ENCODE measurements at regions not wholly inside any gene's neighbourhood (a gene's known extent, or its start where the extent isn't known, plus 50 kb on each side); places are given as distances from the start of the nearest gene placed in this dataset.
"Not testable (repeated sequence)": the region's sequence is repeated elsewhere in the genome, so short reads cannot be mapped to it uniquely, and the experiment has no call there.

DNA sequence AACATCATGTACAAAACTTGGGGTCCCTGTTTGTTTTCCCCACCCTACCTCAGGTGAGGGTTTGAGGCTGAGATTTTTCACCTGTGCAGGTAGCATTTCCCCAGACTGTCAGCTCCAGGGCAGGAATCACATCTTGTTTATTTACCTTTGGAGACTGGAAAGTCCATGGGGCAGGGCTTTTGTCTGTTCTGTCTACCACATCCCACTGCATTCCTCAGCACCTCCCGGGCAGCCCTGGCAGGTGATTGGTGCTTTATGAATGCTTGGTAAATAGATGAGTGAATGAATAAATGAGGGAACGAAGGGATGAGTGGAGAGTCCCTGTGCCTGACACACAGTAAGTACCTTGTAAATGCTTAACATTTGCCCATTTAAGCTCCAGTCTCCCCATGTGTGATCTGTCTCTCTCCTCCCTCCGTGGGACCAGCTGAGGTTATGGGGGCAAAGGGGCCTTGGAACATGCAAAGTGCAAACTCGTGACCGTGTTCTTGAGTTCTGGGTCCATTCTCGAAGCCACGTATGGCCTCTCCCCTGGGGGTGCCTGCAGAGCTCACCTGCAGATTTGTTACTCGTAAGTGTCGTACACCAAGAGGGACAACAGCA, 69.7 kb upstream of the PMEPA1 start:
- no peak overlapping the region for H3K27ac ChIP-seq (ENCODE audit: low read depth, low read length)
- H3K4me1 ChIP-seq (ENCODE audit: control insufficient read depth in 1 of 2, insufficient read depth in 2 of 2, low read length in 2 of 2): no peaks in the 10 kb centered on the region
- no peak overlapping the region for H3K4me3 ChIP-seq (ENCODE audit: low read depth in 1 of 2, low read length in 2 of 2)
- H3K9me3 ChIP-seq (ENCODE audit: control insufficient read depth in 1 of 2, low read length in 2 of 2): no peaks in the 10 kb centered on the region
- peaks cover 4 to 7% of the 10 kb centered on the region in 2 donors for H3K27me3 ChIP-seq (ENCODE audit: control insufficient read depth in 1 of 2, insufficient read depth in 2 of 2, low read length in 2 of 2)
- H3K36me3 ChIP-seq (ENCODE audit: control insufficient read depth in 1 of 2, insufficient read depth in 2 of 2, low read length in 2 of 2): no peaks in the 10 kb centered on the region
- no peak overlapping the region for H3K9ac ChIP-seq (ENCODE audit: low read depth in 1 of 2, low read length in 2 of 2)

DNA sequence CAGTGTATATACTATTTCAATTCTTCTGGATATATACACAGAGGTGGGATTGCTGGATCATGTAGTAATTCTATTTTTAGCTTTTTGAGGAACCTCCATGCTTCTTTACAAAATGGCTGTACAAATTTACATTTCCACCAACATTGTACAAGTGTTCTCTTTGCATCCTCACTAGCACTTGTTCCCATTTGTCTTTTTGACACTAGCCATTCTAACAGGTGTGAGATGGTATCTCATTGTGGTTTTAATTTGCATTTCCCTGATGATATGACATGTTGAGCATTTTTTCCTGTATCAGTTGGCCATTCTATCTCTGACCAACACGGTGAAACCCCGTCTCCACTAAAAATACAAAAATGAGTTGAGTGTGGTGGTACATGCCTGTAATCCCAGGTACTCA, 68.1 kb upstream of the PMEPA1 start:
- Histone ChIP-seq H3K9me3 (ENCODE audit: control insufficient read depth in 1 of 2, low read length in 2 of 2) (no peaks in the 10 kb centered on the region), H3K27me3 (ENCODE audit: control insufficient read depth in 1 of 2, insufficient read depth in 2 of 2, low read length in 2 of 2) (peaks cover 4 to 5% of the 10 kb centered on the region in 2 donors), H3K9ac (ENCODE audit: low read depth in 1 of 2, low read length in 2 of 2) (no peak overlapping the region), H3K36me3 (ENCODE audit: control insufficient read depth in 1 of 2, insufficient read depth in 2 of 2, low read length in 2 of 2) (no peaks in the 10 kb centered on the region), H3K4me3 (ENCODE audit: low read depth in 1 of 2, low read length in 2 of 2) (no peak overlapping the region), H3K27ac (ENCODE audit: low read depth, low read length) (no peak overlapping the region), H3K4me1 (ENCODE audit: control insufficient read depth in 1 of 2, insufficient read depth in 2 of 2, low read length in 2 of 2) (no peaks in the 10 kb centered on the region)

DNA sequence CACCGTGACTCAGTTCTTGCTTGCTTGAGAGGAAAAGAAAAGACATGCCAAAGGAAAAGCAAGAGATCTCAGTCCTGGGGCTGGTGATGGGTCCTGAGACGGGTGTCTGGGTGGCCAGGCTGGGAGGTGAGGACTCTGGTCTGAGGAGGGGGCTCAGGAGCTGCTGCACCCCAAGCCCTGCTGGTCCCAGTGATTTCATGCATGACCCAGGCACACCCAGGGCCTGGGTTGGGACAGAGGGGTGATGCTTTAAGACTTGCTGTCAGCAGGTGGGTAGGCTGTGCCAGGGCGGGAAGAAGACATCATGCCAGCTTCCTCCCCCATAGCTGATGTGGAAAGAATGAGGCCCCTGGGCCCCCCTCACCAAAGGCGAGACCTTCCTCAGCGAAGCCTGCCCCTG, 65.1 kb upstream of the PMEPA1 start:
- Histone ChIP-seq H3K27ac (ENCODE audit: low read depth, low read length) (no peak overlapping the region), H3K27me3 (ENCODE audit: control insufficient read depth in 1 of 2, insufficient read depth in 2 of 2, low read length in 2 of 2) (peaks cover 4% of the 10 kb centered on the region in 2 donors), H3K36me3 (ENCODE audit: control insufficient read depth in 1 of 2, insufficient read depth in 2 of 2, low read length in 2 of 2) (no peaks in the 10 kb centered on the region), H3K4me1 (ENCODE audit: control insufficient read depth in 1 of 2, insufficient read depth in 2 of 2, low read length in 2 of 2) (no peaks in the 10 kb centered on the region), H3K9me3 (ENCODE audit: control insufficient read depth in 1 of 2, low read length in 2 of 2) (no peaks in the 10 kb centered on the region), H3K9ac (ENCODE audit: low read depth in 1 of 2, low read length in 2 of 2) (no peak overlapping the region), H3K4me3 (ENCODE audit: low read depth in 1 of 2, low read length in 2 of 2) (no peak overlapping the region)

DNA sequence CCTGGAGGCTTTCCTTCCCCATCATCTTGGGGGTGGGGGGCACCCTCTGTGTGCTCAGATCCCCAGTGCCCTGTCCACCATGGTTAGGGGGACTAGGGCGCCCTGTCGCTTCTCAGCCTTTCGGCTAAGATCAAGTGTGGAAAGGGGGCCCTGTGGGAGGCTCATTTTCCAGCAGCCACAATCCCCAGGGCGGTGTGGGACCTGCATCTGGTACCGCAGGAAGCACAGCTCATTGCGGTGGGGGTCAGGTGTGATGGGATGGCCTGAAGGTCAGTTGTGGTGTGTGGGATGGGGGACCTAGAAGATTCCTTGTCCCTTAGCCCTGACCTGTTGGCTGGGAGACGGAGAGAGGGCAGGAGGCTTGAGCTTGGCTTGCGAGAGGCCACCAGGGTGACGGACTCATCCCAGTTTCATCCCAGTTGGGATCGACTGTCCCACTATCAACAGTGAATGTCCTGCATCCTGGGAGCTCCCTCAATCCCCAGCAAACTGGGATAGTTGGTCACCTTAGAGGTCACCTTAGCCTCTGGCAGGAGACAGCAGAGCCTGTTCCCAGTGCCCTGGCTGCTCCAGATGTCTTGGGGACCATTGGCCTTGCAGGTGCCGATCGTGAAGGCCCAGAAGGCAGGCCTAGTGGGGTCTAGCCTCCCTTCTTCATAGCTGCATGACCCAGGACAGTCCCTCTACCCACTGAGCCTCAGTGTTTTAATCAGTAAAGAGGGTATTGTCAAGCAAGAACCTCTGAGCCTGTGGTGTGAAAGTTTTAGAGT, 64.5 kb upstream of the PMEPA1 start:
- Histone ChIP-seq H3K4me1 (ENCODE audit: control insufficient read depth in 1 of 2, insufficient read depth in 2 of 2, low read length in 2 of 2) (no peaks in the 10 kb centered on the region), H3K27ac (ENCODE audit: low read depth, low read length) (no peak overlapping the region), H3K4me3 (ENCODE audit: low read depth in 1 of 2, low read length in 2 of 2) (no peak overlapping the region), H3K9ac (ENCODE audit: low read depth in 1 of 2, low read length in 2 of 2) (no peak overlapping the region), H3K27me3 (ENCODE audit: control insufficient read depth in 1 of 2, insufficient read depth in 2 of 2, low read length in 2 of 2) (peaks cover 4% of the 10 kb centered on the region in 2 donors), H3K36me3 (ENCODE audit: control insufficient read depth in 1 of 2, insufficient read depth in 2 of 2, low read length in 2 of 2) (no peaks in the 10 kb centered on the region), H3K9me3 (ENCODE audit: control insufficient read depth in 1 of 2, low read length in 2 of 2) (no peaks in the 10 kb centered on the region)

DNA sequence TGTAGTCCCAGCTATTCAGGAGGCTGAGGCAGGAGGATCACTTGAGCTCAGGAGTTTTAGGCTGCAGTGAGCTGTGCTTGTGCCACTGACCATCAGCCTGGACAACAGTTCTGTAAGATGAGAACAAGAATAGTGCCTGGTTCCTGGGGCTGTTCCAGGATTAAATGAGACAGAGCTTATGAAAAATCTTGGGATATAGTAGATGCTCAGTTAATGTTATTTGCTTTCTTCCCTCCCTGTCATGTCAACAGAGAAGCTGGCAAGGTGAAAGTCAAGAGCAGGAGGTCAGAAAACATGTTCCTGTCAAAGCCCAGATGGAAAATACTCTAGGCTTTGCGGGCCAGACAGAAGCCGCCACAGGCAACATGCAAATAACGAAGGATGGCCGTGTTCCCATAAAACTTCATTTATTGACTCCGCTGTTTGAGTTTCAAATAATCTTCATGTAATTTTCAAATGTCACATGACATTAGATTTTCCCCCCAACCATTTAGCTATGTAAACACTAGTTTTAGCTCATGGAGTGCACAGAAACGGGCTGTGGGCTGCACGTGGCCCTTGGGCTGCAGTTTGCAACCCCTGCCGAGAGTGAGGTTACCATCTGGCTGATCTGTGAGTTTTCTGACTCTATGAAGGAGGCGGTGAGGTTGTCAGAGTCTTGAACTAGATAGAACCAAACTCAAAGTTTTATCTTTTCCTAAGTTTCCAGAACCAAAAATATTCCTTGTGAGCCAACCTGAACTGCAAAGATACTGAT, 63.4 kb upstream of the PMEPA1 start:
- no peaks in the 10 kb centered on the region for H3K4me1 ChIP-seq (ENCODE audit: control insufficient read depth in 1 of 2, insufficient read depth in 2 of 2, low read length in 2 of 2)
- H3K27me3 ChIP-seq (ENCODE audit: control insufficient read depth in 1 of 2, insufficient read depth in 2 of 2, low read length in 2 of 2): peaks cover 0 to 4% of the 10 kb centered on the region in 2 donors
- no peak overlapping the region for H3K27ac ChIP-seq (ENCODE audit: low read depth, low read length)
- H3K9me3 ChIP-seq (ENCODE audit: control insufficient read depth in 1 of 2, low read length in 2 of 2): no peaks in the 10 kb centered on the region
- H3K36me3 ChIP-seq (ENCODE audit: control insufficient read depth in 1 of 2, insufficient read depth in 2 of 2, low read length in 2 of 2): no peaks in the 10 kb centered on the region
- no peak overlapping the region for H3K9ac ChIP-seq (ENCODE audit: low read depth in 1 of 2, low read length in 2 of 2)
- H3K4me3 ChIP-seq (ENCODE audit: low read depth in 1 of 2, low read length in 2 of 2): no peak overlapping the region

DNA sequence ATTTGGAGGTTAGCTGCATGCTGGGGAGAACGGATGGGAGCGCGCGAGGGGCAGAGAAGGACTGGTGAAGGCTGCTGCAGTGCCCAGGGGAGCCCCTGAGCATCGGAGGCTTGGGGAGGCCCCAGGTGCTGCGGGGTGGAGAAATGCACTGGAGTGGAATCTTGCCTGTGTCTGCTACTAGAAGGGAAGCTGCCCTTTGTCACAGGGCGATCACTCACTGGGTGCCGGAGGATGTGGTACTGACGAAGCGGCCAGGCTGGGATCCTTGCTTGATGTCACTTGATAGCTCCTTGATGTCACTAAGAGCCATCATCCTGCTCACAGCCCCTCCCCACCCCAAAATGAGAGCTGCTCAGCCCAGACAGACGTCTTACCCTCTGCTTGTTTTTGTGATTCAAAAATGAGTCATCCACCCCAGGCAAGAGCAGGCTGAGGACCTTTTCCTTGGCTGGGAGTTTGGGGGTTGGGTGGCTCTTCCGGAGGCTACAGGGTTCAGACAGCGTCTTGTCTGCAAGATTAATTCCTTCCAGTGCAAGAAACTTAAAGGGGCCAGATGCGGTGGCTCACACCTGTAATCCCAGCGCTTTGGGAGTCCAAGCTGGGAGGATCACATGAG, 62.6 kb upstream of the PMEPA1 start:
- Histone ChIP-seq H3K4me1 (ENCODE audit: control insufficient read depth in 1 of 2, insufficient read depth in 2 of 2, low read length in 2 of 2) (no peaks in the 10 kb centered on the region), H3K9ac (ENCODE audit: low read depth in 1 of 2, low read length in 2 of 2) (no peak overlapping the region), H3K36me3 (ENCODE audit: control insufficient read depth in 1 of 2, insufficient read depth in 2 of 2, low read length in 2 of 2) (no peaks in the 10 kb centered on the region), H3K4me3 (ENCODE audit: low read depth in 1 of 2, low read length in 2 of 2) (no peak overlapping the region), H3K9me3 (ENCODE audit: control insufficient read depth in 1 of 2, low read length in 2 of 2) (no peaks in the 10 kb centered on the region), H3K27ac (ENCODE audit: low read depth, low read length) (no peak overlapping the region), H3K27me3 (ENCODE audit: control insufficient read depth in 1 of 2, insufficient read depth in 2 of 2, low read length in 2 of 2) (peaks cover 0 to 4% of the 10 kb centered on the region in 2 donors)

DNA sequence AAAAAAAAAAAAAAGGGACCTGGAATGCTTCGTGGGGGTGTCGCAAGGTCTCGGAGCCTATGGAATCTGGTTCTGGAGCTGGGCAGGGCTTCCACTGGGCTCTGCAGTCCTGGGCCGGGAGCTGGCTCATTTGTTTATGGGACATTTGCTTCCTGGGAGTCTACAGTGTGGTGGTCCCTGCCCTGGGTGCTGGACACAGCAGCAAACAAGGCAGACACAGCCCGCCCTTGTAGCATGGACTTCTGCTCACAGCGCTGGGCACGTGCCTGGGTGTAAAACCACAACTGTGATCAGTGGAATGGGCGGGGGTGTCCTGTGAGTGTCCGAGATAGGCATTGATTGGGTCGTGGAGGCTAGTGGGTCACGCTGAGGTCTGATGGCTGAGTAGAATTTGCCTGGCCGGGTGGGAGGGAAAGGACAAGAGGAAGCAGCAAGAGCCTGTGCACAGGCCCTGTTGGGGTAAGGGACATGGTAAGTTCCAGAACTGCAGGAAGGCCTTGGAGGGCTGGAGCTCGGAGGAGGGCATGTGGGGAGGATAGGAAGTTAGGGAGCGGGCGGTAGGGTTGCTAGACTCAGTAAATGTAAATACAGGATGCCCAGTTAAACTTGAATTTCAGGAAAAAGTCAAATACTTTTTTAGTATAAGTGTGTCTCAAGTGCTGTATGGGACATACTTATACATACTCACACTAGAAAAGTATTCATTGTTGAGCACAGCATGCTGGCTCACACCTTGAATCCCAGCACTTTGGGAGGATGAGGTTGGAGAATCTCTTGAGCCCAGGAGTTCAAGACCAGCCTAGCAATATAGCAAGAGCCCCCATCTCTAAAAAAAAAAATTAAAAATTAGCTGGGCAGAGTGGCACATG, 61.3 kb upstream of the PMEPA1 start:
- H3K27me3 ChIP-seq (ENCODE audit: control insufficient read depth in 1 of 2, insufficient read depth in 2 of 2, low read length in 2 of 2): peaks cover 0 to 2% of the 10 kb centered on the region in 2 donors
- no peak overlapping the region for H3K27ac ChIP-seq (ENCODE audit: low read depth, low read length)
- no peaks in the 10 kb centered on the region for H3K36me3 ChIP-seq (ENCODE audit: control insufficient read depth in 1 of 2, insufficient read depth in 2 of 2, low read length in 2 of 2)
- H3K4me1 ChIP-seq (ENCODE audit: control insufficient read depth in 1 of 2, insufficient read depth in 2 of 2, low read length in 2 of 2): no peaks in the 10 kb centered on the region
- no peaks in the 10 kb centered on the region for H3K9me3 ChIP-seq (ENCODE audit: control insufficient read depth in 1 of 2, low read length in 2 of 2)
- H3K4me3 ChIP-seq (ENCODE audit: low read depth in 1 of 2, low read length in 2 of 2): no peak overlapping the region
- H3K9ac ChIP-seq (ENCODE audit: low read depth in 1 of 2, low read length in 2 of 2): no peak overlapping the region

DNA sequence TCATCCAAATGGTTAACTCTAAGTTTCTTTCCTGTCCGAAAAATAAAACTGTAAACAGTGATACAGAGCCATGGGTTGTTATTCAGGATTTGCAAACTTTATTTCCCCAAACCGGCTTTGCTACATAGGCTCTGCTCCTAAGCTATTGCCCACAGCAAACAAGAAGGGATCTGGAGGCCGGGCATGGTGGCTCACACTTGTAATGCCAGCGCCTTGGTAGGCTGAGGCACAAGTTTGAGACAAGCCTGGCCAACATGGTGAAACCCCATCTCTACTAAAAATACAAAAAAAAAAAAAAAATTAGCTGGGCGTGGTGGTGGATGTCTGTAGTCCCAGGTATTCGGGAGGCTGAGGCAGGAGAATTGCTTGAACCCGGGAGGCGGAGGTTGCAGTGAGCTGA, 60.6 kb upstream of the PMEPA1 start:
- H3K36me3 ChIP-seq (ENCODE audit: control insufficient read depth in 1 of 2, insufficient read depth in 2 of 2, low read length in 2 of 2); H3K9ac ChIP-seq (ENCODE audit: low read depth in 1 of 2, low read length in 2 of 2); H3K4me1 ChIP-seq (ENCODE audit: control insufficient read depth in 1 of 2, insufficient read depth in 2 of 2, low read length in 2 of 2); H3K4me3 ChIP-seq (ENCODE audit: low read depth in 1 of 2, low read length in 2 of 2); H3K27me3 ChIP-seq (ENCODE audit: control insufficient read depth in 1 of 2, insufficient read depth in 2 of 2, low read length in 2 of 2); H3K27ac ChIP-seq (ENCODE audit: low read depth, low read length); H3K9me3 ChIP-seq (ENCODE audit: control insufficient read depth in 1 of 2, low read length in 2 of 2): not testable (repeated sequence)

DNA sequence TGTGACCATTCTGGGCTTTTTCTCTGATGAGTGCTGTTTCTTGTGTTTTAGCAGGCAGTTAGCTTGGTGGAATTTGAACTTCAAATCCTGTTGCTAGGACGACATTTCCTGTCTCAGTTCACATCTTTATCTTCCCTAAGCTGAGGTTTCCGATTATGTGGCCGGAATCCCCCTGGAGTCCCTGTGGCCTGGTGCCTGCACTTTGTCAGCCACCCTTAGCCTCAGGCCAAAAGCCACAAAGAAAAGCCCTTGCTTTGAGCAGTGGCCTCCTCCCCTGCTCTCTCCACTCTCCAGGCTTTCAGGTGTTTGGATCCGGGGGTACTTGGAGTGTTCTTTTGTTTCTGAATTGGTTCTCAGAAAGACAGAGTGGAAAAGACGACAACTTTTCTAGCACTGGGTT, 59.9 kb upstream of the PMEPA1 start:
- Histone ChIP-seq H3K27me3 (ENCODE audit: control insufficient read depth in 1 of 2, insufficient read depth in 2 of 2, low read length in 2 of 2) (no peaks in the 10 kb centered on the region), H3K4me3 (ENCODE audit: low read depth in 1 of 2, low read length in 2 of 2) (no peak overlapping the region), H3K9ac (ENCODE audit: low read depth in 1 of 2, low read length in 2 of 2) (no peak overlapping the region), H3K9me3 (ENCODE audit: control insufficient read depth in 1 of 2, low read length in 2 of 2) (no peaks in the 10 kb centered on the region), H3K27ac (ENCODE audit: low read depth, low read length) (no peak overlapping the region), H3K36me3 (ENCODE audit: control insufficient read depth in 1 of 2, insufficient read depth in 2 of 2, low read length in 2 of 2) (no peaks in the 10 kb centered on the region), H3K4me1 (ENCODE audit: control insufficient read depth in 1 of 2, insufficient read depth in 2 of 2, low read length in 2 of 2) (no peaks in the 10 kb centered on the region)

All from duodenal mucosa (tissue), 2 donors.